H9 (cell line): ENCODE measurements at regions not wholly inside any gene's neighbourhood (a gene's known extent, or its start where the extent isn't known, plus 50 kb on each side); places are given as distances from the start of the nearest gene placed in this dataset.

Source experiments
- DNase-seq: peaks from one replicate; pipeline ENCODE4 v3.0.0-alpha.2; 2017
- H2AFZ ChIP-seq: one replicate; pipeline ENCODE4 v1.6.1; 2013; ENCODE audit warnings: mild to moderate bottlenecking, low read length, control low read depth, moderate library complexity
- H2AK5ac ChIP-seq: 2 replicates; pipeline ENCODE4 v1.6.1; 2013; ENCODE audit warnings: low read length, control low read depth, mixed read lengths; ENCODE audit not compliant: insufficient read length
- H2BK120ac ChIP-seq: one replicate; pipeline ENCODE4 v1.6.1; 2013; ENCODE audit warnings: low read depth, mild to moderate bottlenecking, low read length, control low read depth, inconsistent platforms; ENCODE audit not compliant: poor library complexity, severe bottlenecking
- H2BK12ac ChIP-seq: 2 replicates; pipeline ENCODE4 v1.6.1; 2013; ENCODE audit warnings: low read length, control low read depth, mixed read lengths, low read depth; ENCODE audit not compliant: insufficient read length
- H2BK15ac ChIP-seq: 2 replicates; pipeline ENCODE4 v1.6.1; 2013; ENCODE audit warnings: low read depth, low read length, control low read depth
- H2BK20ac ChIP-seq: one replicate; pipeline ENCODE4 v1.6.1; 2013; ENCODE audit warnings: low read depth, mild to moderate bottlenecking, low read length, control low read depth, inconsistent platforms; ENCODE audit not compliant: poor library complexity, severe bottlenecking
- H2BK5ac ChIP-seq: 2 replicates; pipeline ENCODE4 v1.6.1; 2013; ENCODE audit warnings: low read length, control low read depth, mixed read lengths; ENCODE audit not compliant: insufficient read length
- H3K14ac ChIP-seq: 2 replicates; pipeline ENCODE4 v1.6.1; 2013; ENCODE audit warnings: low read length, control low read depth; ENCODE audit not compliant: insufficient read depth
- H3K18ac ChIP-seq: 2 replicates; pipeline ENCODE4 v1.6.1; 2013; ENCODE audit warnings: low read depth, mild to moderate bottlenecking, mixed read lengths, low read length, control low read depth; ENCODE audit not compliant: insufficient read length
- H3K23ac ChIP-seq: 2 replicates; pipeline ENCODE4 v1.6.1; 2013; ENCODE audit warnings: low read length, control low read depth, mixed read lengths, low read depth; ENCODE audit not compliant: insufficient read length
- H3K23me2 ChIP-seq: 2 replicates; pipeline ENCODE4 v1.6.1; 2013; ENCODE audit warnings: low read depth, mild to moderate bottlenecking, mixed read lengths, low read length, control low read depth; ENCODE audit not compliant: insufficient read length, poor library complexity, severe bottlenecking
- H3K27ac ChIP-seq: 2 replicates; pipeline ENCODE4 v1.5.1; 2013; ENCODE audit warnings: low read length, control low read depth, mixed read lengths, low read depth; ENCODE audit not compliant: insufficient read length
- H3K27me3 ChIP-seq: 2 replicates; pipeline ENCODE4 v1.6.1; 2013; ENCODE audit warnings: low read length, control low read depth, inconsistent platforms; ENCODE audit not compliant: insufficient read depth
- H3K4ac ChIP-seq: 2 replicates; pipeline ENCODE4 v1.6.1; 2013; ENCODE audit warnings: low read depth, mild to moderate bottlenecking, control low read depth, inconsistent platforms, low read length, moderate library complexity
- H3K4me1 ChIP-seq: 2 replicates; pipeline ENCODE4 v1.6.1; 2013; ENCODE audit warnings: low read length, control low read depth, inconsistent platforms; ENCODE audit not compliant: insufficient read depth
- H3K4me2 ChIP-seq: 2 replicates; pipeline ENCODE4 v1.6.1; 2013; ENCODE audit warnings: low read length, control low read depth, mixed read lengths; ENCODE audit not compliant: insufficient read length, insufficient read depth
- H3K56ac ChIP-seq: 2 replicates; pipeline ENCODE4 v1.6.1; 2013; ENCODE audit warnings: low read depth, mild to moderate bottlenecking, mixed read lengths, low read length, control low read depth; ENCODE audit not compliant: insufficient read length
- H3K79me1 ChIP-seq: 2 replicates; pipeline ENCODE4 v1.6.1; 2013; ENCODE audit warnings: low read depth, mild to moderate bottlenecking, moderate library complexity, low read length, control low read depth, inconsistent platforms; ENCODE audit not compliant: insufficient read depth, poor library complexity, severe bottlenecking
- H3K79me2 ChIP-seq: 2 replicates; pipeline ENCODE4 v1.6.1; 2013; ENCODE audit warnings: low read length, control low read depth, inconsistent platforms; ENCODE audit not compliant: insufficient read depth
- H3K9ac ChIP-seq: 2 replicates; pipeline ENCODE4 v1.6.1; 2013; ENCODE audit warnings: low read length, control low read depth, mixed read lengths; ENCODE audit not compliant: insufficient read length; ENCODE audit errors: extremely low read depth
- H3K9me3 ChIP-seq: one replicate; pipeline ENCODE4 v1.6.1; 2013; ENCODE audit warnings: low read depth, low read length, inconsistent platforms; ENCODE audit not compliant: control insufficient read depth
- H3T11ph ChIP-seq: one replicate; pipeline ENCODE4 v1.6.1; 2013; ENCODE audit warnings: mild to moderate bottlenecking, low read length, control low read depth, inconsistent platforms
- H4K20me1 ChIP-seq: one replicate; pipeline ENCODE4 v1.6.1; 2013; ENCODE audit not compliant: control insufficient read depth, insufficient read length, insufficient read depth
- H4K5ac ChIP-seq: 2 replicates; pipeline ENCODE4 v1.6.1; 2013; ENCODE audit warnings: low read depth, mild to moderate bottlenecking, mixed read lengths, low read length, control low read depth; ENCODE audit not compliant: insufficient read length
- H4K8ac ChIP-seq: replicated peaks from 2 replicates; pipeline ENCODE4 v1.6.1; 2013; ENCODE audit warnings: low read length, control low read depth, mixed read lengths, low read depth; ENCODE audit not compliant: insufficient read length
- H4K91ac ChIP-seq: 2 replicates; pipeline ENCODE4 v1.6.1; 2013; ENCODE audit warnings: low read depth, mild to moderate bottlenecking, moderate library complexity, mixed read lengths, low read length, control low read depth; ENCODE audit not compliant: insufficient read length
- H3K27ac Mint-ChIP-seq, 3 experiments: 2 replicates in 2 of 3; 3 replicates in 1 of 3; pipeline ENCODE4 v1.8.0; 2020 to 2021; ENCODE audit warnings: mixed read lengths in 3 of 3, mild to moderate bottlenecking in 1 of 3, moderate library complexity in 1 of 3
- H3K27me3 Mint-ChIP-seq: 2 replicates; pipeline ENCODE4 v1.8.0; 2021; ENCODE audit warnings: low read depth, mild to moderate bottlenecking, moderate library complexity, mixed read lengths
- H3K36me3 Mint-ChIP-seq, 3 experiments: 2 replicates in 2 of 3; 3 replicates in 1 of 3; pipeline ENCODE4 v1.8.0; 2020 to 2021; ENCODE audit warnings: low read depth in 3 of 3, mixed read lengths in 3 of 3; ENCODE audit not compliant: insufficient read depth in 1 of 3
- H3K4me1 Mint-ChIP-seq, 2 experiments: 2 replicates each; pipeline ENCODE4 v1.8.0; 2020; ENCODE audit warnings: mixed read lengths in 2 of 2
- H3K4me3 Mint-ChIP-seq, 2 experiments: 2 replicates in 1 of 2; 3 replicates in 1 of 2; pipeline ENCODE4 v1.8.0; 2020 to 2021; ENCODE audit warnings: mild to moderate bottlenecking in 2 of 2, mixed read lengths in 2 of 2, moderate library complexity in 1 of 2
- H3K9me3 Mint-ChIP-seq, 2 experiments: 2 replicates in 1 of 2; 3 replicates in 1 of 2; pipeline ENCODE4 v1.8.0; 2020; ENCODE audit warnings: mild to moderate bottlenecking in 2 of 2, mixed read lengths in 2 of 2, moderate library complexity in 1 of 2
- WGBS: extraction: QIAGEN DNeasy Blood & Tissue Kit; methylation state at CpG from one replicate; pipeline ENCODE4 v1.1.7; 2013; ENCODE audit warnings: missing lambda C conversion rate, low lambda C conversion rate, mixed read lengths; ENCODE audit not compliant: insufficient read length; ENCODE audit errors: extremely low coverage; 5-methylcytosine and 5-hydroxymethylcytosine counted together
- TF ChIP-seq, protein P1 (sequence below): fragments of 200-600 bp; sonication (generic); conservative IDR thresholded peaks from 3 replicates; pipeline ENCODE4 v1.8.0; 2021; ENCODE audit warnings: antibody characterized with exemption, mild to moderate bottlenecking

DNA sequence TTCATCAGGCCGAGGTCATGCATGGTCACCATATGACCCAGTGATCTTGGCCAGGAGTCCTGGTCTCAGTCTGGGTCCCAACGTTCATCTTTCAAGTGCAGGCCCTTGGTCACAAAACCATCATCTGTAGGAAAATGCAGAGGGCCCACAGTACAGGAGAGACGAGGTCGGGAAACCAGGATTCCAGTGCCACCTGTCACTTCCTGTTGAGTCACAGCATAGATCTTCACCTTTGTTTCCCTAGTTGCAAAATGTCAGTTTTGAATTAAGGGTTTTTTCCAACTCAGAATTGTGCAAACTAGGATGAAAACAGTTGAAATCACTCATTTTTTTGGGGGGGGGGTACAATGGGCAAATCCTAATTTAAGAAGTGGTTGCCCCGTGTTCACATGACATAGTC is 162.2 kb downstream of the INSIG2 start:
- Histone ChIP-seq H2AFZ (no peak overlapping the region), H4K5ac (no peak overlapping the region), H3K23me2 (no peaks in the 10 kb centered on the region), H3T11ph (no peak overlapping the region), H3K23ac (no peak overlapping the region), H4K91ac (no peak overlapping the region), H3K79me1 (no peaks in the 10 kb centered on the region), H4K20me1 (no peaks in the 10 kb centered on the region), H2BK20ac (no peak overlapping the region), H3K4ac (no peak overlapping the region), H2BK5ac (no peak overlapping the region), H2BK120ac (no peak overlapping the region), H3K27me3 (no peaks in the 10 kb centered on the region), H3K18ac (no peak overlapping the region), H3K9me3 (no peaks in the 10 kb centered on the region), H3K14ac (no peak overlapping the region), H2BK12ac (no peak overlapping the region), H3K27ac (no peak overlapping the region), H3K56ac (no peak overlapping the region), H3K4me2 (no peak overlapping the region), H2AK5ac (no peak overlapping the region), H3K79me2 (no peaks in the 10 kb centered on the region), H4K8ac (no peak overlapping the region), H3K9ac (no peak overlapping the region), H3K4me1 (no peaks in the 10 kb centered on the region), H2BK15ac (no peak overlapping the region)
- H3K4me1 Mint-ChIP-seq: peaks cover 16 to 30% of the 10 kb centered on the region in 2 experiments
- no peak for DNase-seq
- H3K27me3 Mint-ChIP-seq: peaks cover 12% of the 10 kb centered on the region
- no peaks in the 10 kb centered on the region for H3K36me3 Mint-ChIP-seq
- no CpG with 5 or more reads among the region's 5 CpGs for WGBS
- H3K4me3 Mint-ChIP-seq: no peak overlapping the region
- no peaks in the 10 kb centered on the region for H3K9me3 Mint-ChIP-seq
- no peak overlapping the region for H3K27ac Mint-ChIP-seq
- TF ChIP-seq, protein P1, sequence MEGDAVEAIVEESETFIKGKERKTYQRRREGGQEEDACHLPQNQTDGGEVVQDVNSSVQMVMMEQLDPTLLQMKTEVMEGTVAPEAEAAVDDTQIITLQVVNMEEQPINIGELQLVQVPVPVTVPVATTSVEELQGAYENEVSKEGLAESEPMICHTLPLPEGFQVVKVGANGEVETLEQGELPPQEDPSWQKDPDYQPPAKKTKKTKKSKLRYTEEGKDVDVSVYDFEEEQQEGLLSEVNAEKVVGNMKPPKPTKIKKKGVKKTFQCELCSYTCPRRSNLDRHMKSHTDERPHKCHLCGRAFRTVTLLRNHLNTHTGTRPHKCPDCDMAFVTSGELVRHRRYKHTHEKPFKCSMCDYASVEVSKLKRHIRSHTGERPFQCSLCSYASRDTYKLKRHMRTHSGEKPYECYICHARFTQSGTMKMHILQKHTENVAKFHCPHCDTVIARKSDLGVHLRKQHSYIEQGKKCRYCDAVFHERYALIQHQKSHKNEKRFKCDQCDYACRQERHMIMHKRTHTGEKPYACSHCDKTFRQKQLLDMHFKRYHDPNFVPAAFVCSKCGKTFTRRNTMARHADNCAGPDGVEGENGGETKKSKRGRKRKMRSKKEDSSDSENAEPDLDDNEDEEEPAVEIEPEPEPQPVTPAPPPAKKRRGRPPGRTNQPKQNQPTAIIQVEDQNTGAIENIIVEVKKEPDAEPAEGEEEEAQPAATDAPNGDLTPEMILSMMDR: no peak
